NCI-H2196 (cell line): ENCODE measurements at regions not wholly inside any gene's neighbourhood (a gene's known extent, or its start where the extent isn't known, plus 50 kb on each side); places are given as distances from the start of the nearest gene placed in this dataset.
"Not testable (repeated sequence)": the region's sequence is repeated elsewhere in the genome, so short reads cannot be mapped to it uniquely, and the experiment has no call there.

Experiments
- DNase-seq: peaks from one replicate; lab custom pipeline; 2025; ENCODE audit not compliant: unreplicated experiment; lab: John Stamatoyannopoulos, UW

DNA sequence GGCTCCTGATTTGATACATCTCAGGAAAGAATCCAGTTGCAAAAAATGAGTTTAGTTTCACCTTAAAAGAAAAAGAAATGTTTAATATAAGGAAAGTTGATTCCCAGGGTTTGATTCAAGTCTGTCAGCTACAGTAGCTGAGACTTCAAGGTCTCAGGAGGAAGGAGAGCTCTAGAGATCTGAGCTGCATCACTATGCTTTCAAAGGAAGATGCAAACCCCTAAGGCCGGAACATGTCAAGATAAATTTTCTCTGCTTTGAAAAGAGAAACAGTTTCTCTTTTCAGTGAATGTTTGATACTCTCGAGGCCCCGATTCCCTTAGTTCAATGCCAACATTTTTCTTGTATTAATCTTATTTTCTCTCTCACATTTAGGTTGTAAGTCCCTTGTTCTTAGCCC, 128.6 kb downstream of the RGPD3 start:
- DNase-seq = no peak

DNA sequence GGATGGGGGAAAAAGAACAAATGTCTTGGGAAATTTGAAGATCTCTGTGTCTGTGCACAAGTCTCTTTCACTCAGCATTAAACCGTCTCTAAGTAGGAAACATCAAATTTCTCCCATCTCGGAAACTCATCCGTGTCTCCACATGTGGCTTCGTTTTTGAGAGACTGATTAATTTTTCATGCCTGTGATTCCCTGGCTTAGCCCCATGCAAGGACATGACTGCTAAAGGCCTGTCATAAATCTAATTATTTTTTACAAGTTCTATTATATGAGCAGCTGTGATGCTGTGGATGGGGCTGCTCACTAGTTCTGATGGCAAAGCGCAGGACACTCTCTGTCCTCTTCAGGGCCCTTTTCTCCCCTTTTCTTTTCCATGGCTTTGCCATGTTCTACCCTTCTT, 129.1 kb downstream of the RGPD3 start:
- no peak for DNase-seq

DNA sequence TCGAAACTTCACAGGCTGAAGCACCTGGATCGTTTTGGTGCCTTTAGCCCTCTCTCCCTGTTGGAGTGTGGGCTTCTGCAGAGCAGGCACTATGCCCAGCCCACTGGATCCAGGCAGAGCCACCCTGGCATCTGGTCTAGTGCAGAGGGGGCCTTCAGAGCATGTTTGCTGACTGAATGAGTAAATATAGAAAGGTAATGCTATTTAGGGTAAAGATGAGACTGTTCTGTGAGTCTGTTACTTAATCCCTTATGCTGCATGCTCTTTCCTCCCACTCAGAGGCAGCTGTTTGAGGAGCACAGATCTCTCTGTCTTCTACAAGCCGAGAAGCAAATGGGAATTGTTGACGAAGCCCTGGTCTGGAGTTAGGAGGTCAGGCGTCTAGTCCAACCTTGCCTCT, 130.2 kb downstream of the RGPD3 start:
- no peak for DNase-seq

DNA sequence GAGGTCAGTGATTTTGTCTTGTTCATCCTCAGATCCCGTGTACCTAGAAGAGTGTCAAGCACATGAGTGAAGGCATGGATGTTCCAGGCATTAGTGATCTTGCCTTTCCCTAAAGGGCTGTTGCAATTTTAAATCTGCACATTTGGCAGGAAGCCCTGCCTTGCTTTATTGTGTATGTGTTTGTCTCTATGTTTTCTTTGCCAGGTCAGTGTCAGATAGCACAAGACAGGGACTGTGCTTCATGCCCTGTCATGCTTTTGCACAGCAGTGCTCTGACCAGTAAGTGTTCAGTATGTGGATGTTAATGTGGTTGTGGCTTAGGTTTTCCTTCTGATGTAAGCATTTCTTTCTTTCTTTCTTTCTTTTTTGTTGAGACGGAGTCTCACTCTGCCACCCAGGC, 131.5 kb downstream of the RGPD3 start:
- DNase-seq = no peak

DNA sequence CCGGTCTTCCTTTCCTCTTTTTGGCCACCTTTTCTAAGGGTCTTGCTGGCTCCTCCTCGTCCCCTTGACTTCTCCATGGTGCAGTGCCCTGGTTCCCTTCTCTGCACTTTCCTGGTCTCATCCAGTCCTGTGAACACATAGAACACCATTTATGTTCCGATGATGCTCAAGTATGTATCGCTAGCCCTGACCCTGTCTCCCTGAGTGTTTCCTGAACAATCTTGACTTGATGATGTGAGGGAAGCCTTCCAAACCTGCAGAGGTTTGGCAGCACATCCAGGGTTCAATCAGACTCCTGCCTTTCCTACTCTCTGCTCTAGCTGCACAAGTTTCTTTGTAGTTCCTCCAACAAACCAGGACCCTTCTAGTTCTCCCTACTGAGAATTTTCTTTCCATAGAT, 132.1 kb downstream of the RGPD3 start:
- DNase-seq = no peak

DNA sequence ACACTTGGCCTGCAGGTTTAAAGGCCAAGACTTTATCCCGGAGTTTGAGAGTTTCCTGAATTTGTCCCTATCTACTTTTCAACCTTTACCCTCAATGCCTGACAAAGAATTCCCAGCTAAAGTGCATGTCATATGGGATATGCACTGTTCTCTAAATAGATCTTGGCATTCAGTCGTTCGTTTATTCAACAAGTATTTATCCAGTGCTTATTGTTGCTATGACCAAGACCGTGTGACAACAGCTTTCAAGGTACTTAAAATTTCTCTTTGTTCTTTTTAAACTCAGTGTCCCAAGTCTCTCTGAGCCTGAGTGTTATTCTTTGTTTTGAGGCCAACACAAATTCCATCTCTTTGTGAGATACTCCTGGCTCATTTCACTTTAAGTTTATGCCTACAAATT, 133.4 kb downstream of the RGPD3 start:
- no peak for DNase-seq

DNA sequence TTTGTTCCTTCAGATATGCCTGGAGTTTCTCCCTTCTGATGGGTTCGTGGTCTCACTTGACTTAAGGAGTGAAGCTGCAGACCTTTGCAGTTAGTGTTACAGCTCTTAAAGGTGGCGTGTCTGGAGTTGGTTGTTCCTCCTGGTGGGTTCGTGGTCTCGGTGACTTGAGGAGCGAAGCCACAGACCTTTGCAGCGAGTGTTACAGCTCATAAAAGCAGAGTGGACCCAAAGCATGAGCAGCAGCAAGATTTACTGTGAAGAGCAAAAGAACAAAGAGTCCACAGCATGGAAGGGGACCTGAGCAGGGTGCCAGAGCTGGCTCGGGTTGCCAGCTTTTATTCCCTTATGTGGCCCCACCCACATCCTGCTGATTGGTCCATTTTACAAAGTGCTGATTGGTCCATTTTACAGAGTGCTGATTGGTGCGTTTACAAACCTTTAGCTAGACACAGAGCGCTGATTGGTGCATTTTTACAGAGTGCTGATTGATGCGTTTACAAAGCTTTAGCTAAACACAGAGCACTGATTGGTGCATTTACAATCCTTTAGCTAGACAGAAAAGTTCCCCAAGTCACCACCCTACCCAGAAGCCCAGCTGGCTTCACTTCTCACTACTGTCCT, 134.8 kb downstream of the RGPD3 start:
- not testable (repeated sequence) for DNase-seq

DNA sequence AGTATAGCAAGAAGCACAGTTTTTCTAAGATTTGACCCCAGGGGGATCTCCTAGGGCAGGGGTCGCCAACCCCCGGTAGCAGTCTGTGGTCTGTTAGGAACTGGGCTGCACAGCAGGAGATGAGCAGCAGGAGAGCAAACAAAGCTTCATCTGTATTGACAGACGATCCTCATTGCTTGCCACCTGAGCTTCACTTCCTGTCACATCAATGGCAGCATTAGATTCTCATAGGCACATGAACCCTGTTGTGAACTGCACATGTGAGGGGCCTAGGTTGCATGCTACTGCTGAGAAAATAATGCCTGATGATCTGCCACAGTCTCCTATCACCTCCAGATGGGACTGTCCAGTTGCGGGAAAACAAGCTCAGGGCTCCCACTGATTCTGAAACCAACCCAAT, 136.2 kb downstream of the RGPD3 start:
- no peak for DNase-seq

DNA sequence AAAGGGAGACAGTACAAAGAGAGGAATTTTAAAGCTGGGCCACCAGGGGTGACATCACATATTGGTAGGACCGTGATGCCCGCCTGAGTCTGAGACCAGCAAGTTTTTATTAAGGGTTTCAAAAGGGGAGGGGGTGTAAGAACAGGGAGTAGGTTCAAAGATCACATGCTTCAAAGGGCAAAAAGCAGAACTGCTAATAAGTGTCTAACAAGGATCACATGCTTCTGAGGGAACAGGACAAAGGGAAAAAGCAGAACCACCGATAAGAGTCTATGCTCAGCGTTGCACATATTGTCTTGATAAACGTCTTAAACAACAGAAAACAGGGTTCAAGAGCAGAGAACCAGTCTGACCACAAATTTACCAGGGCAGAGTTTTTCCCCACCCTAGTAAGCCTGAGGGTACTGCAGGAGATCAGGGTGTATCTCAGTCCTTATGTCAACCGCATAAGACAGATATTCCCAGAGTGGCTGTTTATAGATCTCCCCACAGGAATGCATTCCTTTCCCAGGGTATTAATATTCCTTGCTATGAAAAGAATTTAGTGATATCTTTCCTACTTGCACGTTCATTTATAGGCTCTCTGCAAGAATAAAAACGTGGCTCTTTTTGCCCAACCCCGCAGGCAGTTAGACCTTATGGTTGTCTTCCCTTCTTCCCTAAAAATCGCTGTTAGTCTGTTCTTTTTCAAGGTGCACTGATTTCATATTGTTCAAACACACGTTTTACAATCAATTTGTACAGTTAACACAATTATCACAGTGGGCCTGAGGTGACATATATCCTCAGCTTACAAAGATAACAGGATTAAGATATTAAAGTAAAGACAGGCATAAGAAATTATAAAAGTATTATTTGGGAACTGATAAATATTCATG, 136.5 kb upstream of the UXS1 start:
- not testable (repeated sequence) for DNase-seq

DNA sequence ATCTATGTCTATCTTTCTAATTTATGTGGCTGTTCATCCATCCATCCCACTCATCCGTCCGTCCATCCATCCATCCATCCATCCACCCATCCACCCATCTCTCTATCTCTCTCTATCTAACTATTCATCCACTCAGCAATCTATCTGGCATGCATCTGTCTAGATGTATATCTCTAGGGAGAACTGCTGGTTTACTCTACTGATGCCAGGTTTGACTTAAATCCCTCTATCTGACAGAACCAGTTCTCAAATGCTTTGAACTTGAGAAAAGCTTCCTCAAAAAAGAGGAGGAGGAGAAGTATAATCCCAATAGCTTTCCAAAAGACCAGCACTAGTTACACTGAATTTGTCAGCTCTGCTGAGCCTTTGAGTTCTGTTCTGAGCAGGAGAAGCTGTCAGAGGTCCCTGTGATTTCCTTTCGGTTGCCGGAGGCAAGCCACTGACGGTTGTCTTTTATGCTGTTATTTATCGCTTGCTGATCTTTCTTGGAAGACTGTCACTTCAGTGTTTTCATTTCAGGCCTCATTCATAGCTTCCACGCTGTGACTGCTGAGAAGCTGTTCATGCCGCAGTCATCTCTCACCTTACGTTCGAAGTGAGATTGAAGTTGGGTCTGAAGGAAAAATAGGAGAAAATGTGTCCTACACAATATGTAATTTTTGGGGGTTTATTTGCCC, 129.4 kb upstream of the UXS1 start:
- no peak for DNase-seq

DNA sequence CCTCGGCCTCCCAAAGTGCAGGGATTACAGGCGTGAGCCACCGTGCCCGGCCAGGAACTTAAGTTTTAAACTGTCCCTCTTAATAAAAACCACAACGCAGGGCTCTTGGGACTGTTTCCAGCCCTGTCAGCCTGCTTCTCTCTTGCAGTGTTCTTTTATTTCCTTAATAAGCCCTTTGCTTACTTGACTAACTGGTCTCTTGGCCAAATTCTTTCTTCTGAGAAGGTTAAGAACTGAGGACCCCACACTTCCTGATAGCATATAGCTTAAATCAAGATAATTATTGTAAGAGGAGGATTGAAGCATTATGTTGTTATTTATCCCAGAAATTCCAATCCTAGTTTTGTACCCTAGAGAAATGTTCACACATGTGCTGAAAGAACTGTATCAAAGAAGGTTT, 128.2 kb upstream of the UXS1 start:
- no peak for DNase-seq

DNA sequence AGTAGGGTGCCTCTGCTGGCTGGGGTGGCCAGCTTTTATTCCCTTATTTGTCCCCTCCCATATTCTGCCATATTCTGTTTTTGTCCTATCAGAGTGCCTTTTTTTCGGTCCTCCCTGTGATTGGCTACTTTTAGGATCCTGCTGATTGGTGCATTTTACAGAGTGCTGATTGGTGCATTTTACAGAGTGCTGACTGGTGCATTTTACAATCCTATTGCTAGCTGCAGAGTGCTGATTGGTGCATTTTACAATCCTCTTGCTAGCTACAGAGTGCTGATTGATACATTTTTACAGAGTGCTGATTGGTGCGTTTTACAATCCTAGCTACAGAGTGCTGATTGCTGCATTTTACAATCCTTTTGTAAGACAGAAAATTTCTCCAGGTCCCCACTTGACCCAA, 126.3 kb upstream of the UXS1 start:
- not testable (repeated sequence) for DNase-seq

DNA sequence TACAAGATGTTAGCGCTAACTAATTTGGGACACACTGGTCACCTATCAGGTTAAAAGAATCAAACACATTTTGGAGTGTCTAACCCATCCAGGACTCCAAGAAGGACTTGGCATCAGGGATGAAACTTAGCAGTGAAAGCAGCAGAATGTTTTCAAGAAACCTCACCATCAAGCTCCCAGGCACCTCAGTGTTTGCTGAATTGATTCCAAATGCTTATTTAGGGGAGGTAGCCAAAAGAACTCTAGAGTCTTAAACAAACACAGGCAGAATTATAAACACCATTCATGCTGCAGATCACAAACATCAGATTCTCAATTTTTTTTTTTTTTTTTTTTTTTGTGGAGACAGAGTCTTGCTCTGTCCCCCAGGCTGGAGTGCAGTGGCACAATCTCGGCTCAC, 122.8 kb upstream of the UXS1 start:
- DNase-seq = no peak

DNA sequence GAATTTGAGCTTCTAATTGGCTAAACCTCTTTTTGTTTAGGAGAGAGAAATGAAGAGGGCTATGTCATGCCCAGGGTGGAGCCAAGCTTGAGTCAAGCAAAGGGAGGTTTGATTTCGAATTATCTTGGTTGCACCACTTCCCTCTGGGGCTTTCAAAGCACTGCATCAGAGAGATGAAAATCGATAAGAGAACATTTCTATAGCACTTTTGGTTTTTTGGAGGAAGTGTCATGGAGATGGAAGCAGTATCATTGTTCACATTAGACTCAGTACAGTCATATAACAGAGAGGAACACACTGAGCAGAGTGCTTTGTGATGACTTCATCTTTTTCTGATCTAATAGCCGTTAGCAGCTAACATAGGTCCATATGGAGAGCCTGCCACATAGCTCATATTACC, 120.3 kb upstream of the UXS1 start:
- no peak for DNase-seq

DNA sequence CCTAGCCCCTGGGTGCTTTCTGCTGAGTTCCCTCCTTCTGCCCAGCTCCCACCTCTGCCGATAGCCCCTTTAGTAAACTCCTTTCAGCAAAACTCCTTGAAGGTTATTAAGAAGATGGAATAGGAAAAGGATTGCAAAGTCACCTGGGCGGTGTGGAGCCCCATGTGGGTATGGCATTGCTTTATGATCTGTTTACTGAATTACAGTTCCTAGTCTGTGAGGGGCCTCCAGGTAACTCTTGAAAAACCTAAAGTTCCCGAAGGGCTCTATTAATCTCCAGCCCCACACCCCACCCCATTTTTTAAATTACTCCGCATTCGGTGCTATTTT, 116.9 kb upstream of the UXS1 start:
- DNase-seq = no peak

DNA sequence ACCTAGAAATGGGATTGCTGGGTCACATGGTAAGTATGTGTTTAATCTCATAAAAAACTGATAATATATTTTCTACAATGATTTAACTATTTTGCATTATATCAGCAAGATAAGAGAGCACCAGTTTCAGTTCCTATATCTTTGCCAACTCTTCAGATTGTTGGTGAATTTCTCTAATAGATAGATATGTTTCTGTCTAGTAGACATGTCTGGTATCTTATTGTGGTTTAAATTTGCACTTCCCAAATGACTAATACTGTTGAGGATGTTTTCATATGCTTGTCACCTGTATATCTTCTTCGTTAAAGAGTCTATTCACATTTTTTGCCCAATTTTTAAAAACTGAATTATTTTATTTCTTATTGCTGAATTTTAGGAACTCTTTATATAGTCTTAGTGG, 113.8 kb upstream of the UXS1 start:
- DNase-seq = no peak

DNA sequence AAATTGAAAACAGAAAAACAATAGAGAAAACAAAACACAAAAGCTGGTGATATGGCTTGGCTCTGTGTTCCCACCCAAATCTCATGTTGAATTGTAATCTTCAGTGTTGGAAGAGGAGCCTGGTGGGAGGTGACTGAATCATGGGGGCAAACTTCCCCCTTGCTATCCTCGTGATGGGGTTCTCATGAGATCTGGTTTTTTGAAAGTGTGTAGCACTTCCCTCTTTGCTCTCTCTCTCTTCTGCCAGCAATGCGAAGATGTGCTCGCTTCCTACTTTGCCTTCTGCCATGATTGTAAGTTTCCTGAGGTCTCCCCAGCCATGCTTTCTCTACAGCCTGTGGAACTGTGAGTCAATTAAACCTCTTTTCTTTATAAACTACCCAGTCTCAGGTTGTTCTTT, 112.3 kb upstream of the UXS1 start:
- no peak for DNase-seq

DNA sequence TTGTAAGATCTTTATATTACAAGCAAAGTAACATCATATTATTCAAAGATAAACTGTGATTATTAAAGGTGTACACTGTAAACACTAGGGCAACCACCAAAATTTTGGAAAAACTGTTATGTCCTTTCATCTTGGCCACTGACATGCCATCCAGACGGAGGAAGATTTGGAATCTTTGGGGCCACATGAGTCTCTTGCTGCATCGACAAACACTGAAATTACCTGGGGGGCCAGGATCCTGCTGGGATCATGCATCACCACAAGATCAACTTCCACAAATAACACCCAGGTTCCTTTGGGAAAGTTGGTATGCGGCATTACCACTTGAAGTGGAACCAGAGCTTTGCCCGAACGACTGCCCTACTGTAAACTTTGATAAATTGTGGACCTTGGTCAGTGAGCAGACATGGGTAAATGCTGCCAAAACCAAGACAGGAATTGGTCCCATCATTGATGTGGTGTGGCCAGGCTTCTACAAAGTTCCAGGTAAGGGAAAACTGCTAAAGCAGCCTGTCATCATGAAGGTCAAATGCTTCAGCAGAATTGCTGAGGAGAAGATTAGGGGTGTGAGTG, 110.6 kb upstream of the UXS1 start:
- DNase-seq = no peak

DNA sequence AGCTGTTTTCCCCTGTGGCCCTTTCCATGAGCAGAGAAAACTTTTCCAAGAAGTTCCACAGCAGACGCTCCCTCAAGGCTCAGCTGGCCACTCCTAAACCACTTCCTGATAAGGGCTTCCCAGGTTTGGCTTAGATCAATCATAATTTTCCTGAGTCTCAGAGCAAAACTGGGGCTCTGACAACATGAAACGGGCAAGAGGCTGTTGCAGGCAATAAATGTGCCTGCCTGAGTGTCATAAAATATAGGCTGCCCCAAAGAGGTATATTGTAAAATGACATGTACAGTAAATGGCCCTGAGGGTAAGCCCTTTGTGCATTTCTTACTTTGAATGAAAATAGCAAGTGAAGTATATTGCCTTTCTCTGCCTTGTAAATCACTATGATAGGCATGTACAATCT, 105.6 kb upstream of the UXS1 start:
- DNase-seq = no peak

DNA sequence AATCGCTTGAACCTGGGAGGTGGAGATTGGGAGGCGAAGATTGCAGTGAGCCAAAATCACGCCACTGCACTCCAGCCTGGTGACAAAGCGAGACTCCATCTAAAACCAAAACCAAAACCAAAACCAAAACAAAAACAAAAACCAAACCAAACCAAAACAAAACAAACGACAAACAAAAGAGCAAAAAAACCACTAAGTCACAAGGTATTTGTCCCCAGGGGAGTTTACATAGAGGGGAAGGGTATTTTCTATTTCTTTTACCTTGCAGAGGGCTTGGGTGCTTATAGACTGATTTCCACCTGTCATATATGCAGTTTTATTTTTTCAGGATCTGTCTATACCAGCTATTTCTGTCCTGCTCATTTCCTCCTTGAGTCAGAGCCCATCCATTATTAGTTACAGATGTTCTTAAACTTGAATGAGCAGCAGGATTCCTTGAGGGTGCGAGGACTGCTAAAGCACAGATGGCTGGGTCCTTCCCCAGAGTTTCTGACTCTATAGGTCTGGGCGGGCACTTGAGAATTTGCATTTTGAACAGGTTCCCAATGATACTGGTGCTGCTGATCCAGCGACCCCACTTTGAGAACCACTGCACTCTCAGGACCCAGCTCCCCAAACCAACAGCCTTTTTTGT, 102.2 kb upstream of the UXS1 start:
- DNase-seq = no peak

DNA sequence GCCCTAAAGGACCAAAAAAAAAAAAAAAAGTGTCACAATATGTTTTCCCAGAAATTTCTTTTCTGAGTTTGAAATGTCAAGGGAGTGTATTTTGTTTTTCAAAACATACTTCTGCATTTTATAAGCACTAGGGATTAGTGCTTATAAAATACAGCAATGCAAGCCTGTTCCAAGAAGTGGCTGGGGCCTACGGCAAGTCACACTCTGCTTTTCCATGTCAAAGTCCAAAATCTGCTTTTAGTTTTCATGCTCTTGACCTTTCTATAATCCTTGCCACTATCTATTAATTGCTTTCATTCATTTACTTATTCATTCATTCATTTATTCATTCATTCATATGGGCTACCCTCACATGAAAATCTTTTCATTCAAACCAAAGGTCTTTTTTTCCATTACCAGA, 100.1 kb upstream of the UXS1 start:
- DNase-seq = no peak
